Keratinocyte (primary cell): ENCODE measurements at regions not wholly inside any gene's neighbourhood (a gene's known extent, or its start where the extent isn't known, plus 50 kb on each side); places are given as distances from the start of the nearest gene placed in this dataset.

Source experiments
- DNase-seq: peaks from one replicate; pipeline ENCODE4 v3.0.0-alpha.2; 2011; ENCODE audit warnings: low read depth, missing footprints, low spot score
- FAIRE-seq: peaks from 2 replicates; lab custom pipeline; 2011; peaks lifted over from hg19 to GRCh38; lab: Jason Lieb, UNC
- H2AFZ ChIP-seq: 2 replicates; pipeline ENCODE4 v1.6.0; 2012; ENCODE audit warnings: low read length, control low read depth, inconsistent platforms; ENCODE audit not compliant: control insufficient read depth
- H3K27ac ChIP-seq: 2 replicates; pipeline ENCODE4 v1.5.1; 2011; ENCODE audit warnings: low read length; ENCODE audit not compliant: control insufficient read depth, insufficient read depth
- H3K27me3 ChIP-seq: 3 replicates; pipeline ENCODE4 v1.6.0; 2011; ENCODE audit warnings: low read length; ENCODE audit not compliant: control insufficient read depth, insufficient read depth; ENCODE audit errors: extremely low read depth
- H3K36me3 ChIP-seq, 2 experiments: 2 replicates in 1 of 2; 3 replicates in 1 of 2; pipeline ENCODE4 v1.5.1; 2011; ENCODE audit warnings: low read length in 2 of 2, mild to moderate bottlenecking in 1 of 2; ENCODE audit not compliant: control insufficient read depth in 2 of 2, insufficient read depth in 2 of 2; ENCODE audit errors: extremely low read depth in 1 of 2
- H3K4me1 ChIP-seq: 3 replicates; pipeline ENCODE4 v1.5.1; 2011; ENCODE audit warnings: low read length; ENCODE audit not compliant: control insufficient read depth, insufficient read depth; ENCODE audit errors: extremely low read depth
- H3K4me2 ChIP-seq: 3 replicates; pipeline ENCODE4 v1.6.0; 2011; ENCODE audit warnings: low read depth, low read length; ENCODE audit not compliant: control insufficient read depth, insufficient read depth; ENCODE audit errors: extremely low read depth
- H3K4me3 ChIP-seq, 3 experiments: fragments of 200-600 bp in 1 of 3; sonication (generic) in 1 of 3; 2 replicates in 2 of 3; 3 replicates in 1 of 3; pipeline ENCODE4 v1.5.1; 2011 to 2016; ENCODE audit warnings: low read length in 3 of 3, mild to moderate bottlenecking in 3 of 3, control low read depth in 2 of 3, inconsistent platforms in 1 of 3, low read depth in 1 of 3, mixed read lengths in 1 of 3, mixed run types in 1 of 3, moderate library complexity in 1 of 3; ENCODE audit not compliant: control insufficient read depth in 2 of 3, insufficient read depth in 2 of 3; ENCODE audit errors: extremely low read depth in 1 of 3
- H3K79me2 ChIP-seq: 2 replicates; pipeline ENCODE4 v1.6.0; 2012; ENCODE audit warnings: low read length; ENCODE audit not compliant: control insufficient read depth, insufficient read depth
- H3K9ac ChIP-seq: 3 replicates; pipeline ENCODE4 v1.6.0; 2011; ENCODE audit warnings: low read length; ENCODE audit not compliant: control insufficient read depth, insufficient read depth; ENCODE audit errors: extremely low read depth
- H3K9me1 ChIP-seq: 3 replicates; pipeline ENCODE4 v1.6.0; 2011; ENCODE audit warnings: low read length; ENCODE audit not compliant: control insufficient read depth, insufficient read depth; ENCODE audit errors: extremely low read depth
- H3K9me3 ChIP-seq: 2 replicates; pipeline ENCODE4 v1.5.1; 2012; ENCODE audit warnings: low read depth, low read length; ENCODE audit not compliant: control insufficient read depth
- H4K20me1 ChIP-seq: 3 replicates; pipeline ENCODE4 v1.6.0; 2011; ENCODE audit warnings: low read length; ENCODE audit not compliant: control insufficient read depth, insufficient read depth; ENCODE audit errors: extremely low read depth
- EZH2 ChIP-seq: IDR thresholded peaks from one replicate; pipeline ENCODE4 v1.6.1; 2012; ENCODE audit warnings: inconsistent platforms, mild to moderate bottlenecking, low read length, moderate library complexity
- dilution Hi-C: fragments of 300-500 bp; cut with MboI; formaldehyde crosslinking; loops from one replicate; pipeline ENCODE4 v1.7.0; 2020; ENCODE audit warnings: low sequenced_read_pairs; ENCODE audit not compliant: extremely low pct_ligation_motif_present
- TF ChIP-seq, protein P1 (sequence below), 3 experiments: IDR thresholded peaks in 1 of 3; conservative IDR thresholded peaks in 1 of 3; optimal IDR thresholded peaks in 1 of 3; 2 replicates in 2 of 3; 3 replicates in 1 of 3; pipeline versions ENCODE3 to v1.5.1; 2011; ENCODE audit warnings: low read length in 3 of 3, mild to moderate bottlenecking in 3 of 3, moderate library complexity in 2 of 3, control low read depth in 1 of 3, inconsistent platforms in 1 of 3; ENCODE audit not compliant: insufficient read depth in 2 of 3; ENCODE audit errors: extremely low read depth in 1 of 3

DNA sequence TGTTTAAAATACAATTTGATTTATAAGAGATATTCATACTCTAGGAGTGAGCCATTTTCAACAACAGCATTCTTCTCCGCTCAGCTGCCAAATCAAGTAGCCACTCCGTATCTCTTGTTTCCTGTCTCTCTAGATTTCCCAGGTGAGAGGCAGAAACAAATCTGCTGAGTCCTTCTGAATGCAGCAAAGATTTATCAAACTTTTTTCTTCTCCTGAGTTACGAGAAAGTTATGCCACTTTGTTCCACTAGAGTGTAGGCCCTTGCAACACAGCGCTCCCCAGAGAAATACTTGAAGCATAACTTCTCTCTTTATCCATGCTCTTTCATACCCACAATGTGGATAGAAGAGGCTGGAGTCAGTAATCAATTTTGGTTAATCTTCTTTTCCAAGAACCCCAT lies 1960.8 kb downstream of the OLFM4 start:
- no peak overlapping the region for H3K4me3 ChIP-seq
- H3K9ac ChIP-seq = no peak overlapping the region
- no peaks in the 10 kb centered on the region for H3K4me1 ChIP-seq
- no peak for FAIRE-seq
- H3K36me3 ChIP-seq = no peaks in the 10 kb centered on the region
- TF ChIP-seq, protein P1, sequence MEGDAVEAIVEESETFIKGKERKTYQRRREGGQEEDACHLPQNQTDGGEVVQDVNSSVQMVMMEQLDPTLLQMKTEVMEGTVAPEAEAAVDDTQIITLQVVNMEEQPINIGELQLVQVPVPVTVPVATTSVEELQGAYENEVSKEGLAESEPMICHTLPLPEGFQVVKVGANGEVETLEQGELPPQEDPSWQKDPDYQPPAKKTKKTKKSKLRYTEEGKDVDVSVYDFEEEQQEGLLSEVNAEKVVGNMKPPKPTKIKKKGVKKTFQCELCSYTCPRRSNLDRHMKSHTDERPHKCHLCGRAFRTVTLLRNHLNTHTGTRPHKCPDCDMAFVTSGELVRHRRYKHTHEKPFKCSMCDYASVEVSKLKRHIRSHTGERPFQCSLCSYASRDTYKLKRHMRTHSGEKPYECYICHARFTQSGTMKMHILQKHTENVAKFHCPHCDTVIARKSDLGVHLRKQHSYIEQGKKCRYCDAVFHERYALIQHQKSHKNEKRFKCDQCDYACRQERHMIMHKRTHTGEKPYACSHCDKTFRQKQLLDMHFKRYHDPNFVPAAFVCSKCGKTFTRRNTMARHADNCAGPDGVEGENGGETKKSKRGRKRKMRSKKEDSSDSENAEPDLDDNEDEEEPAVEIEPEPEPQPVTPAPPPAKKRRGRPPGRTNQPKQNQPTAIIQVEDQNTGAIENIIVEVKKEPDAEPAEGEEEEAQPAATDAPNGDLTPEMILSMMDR (optimal IDR thresholded peaks at IDR 0.05 in 1 of 3, IDR thresholded peaks at IDR 0.05 in 1 of 3, conservative IDR thresholded peaks at IDR 0.05 in 1 of 3; ENCODE audit: extremely low read depth in 1 of 3, insufficient read depth in 2 of 3, low read length in 3 of 3) = no peak
- no peak for TF ChIP-seq EZH2
- H4K20me1 ChIP-seq = no peaks in the 10 kb centered on the region
- H3K4me2 ChIP-seq = no peak overlapping the region
- H3K27me3 ChIP-seq = no peaks in the 10 kb centered on the region
- no peaks in the 10 kb centered on the region for H3K9me3 ChIP-seq
- no peaks in the 10 kb centered on the region for H3K79me2 ChIP-seq
- dilution Hi-C loops = no loop called here
- no peak for DNase-seq
- H3K27ac ChIP-seq = no peak overlapping the region
- H2AFZ ChIP-seq = no peak overlapping the region
- H3K9me1 ChIP-seq = no peaks in the 10 kb centered on the region

DNA sequence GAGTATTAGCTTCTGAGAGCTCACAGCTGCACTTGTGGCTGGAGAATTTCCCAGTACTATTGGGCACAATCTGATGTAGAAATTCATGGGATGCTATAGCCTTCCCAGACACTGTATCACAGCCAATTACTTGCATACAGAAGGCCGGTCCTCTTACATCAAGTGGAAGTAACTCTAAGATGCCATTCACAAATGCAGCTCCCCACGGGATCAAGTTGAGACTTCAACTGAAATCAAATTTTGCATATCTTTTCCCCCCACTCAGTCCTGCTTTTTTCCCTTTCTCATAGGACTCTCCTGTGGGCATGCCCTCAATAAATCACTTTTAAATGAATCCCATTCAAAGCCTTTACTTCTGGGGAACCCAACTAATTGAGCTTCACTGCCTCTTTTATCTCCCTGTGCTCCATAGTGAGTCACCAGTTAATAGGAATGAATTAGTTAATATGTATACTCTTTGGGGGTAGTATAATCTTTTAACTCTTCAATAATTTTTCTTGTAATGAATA lies 1970.8 kb downstream of the OLFM4 start:
- no peak for DNase-seq
- Histone ChIP-seq H3K27me3 (no peaks in the 10 kb centered on the region), H3K4me3 (no peak overlapping the region), H3K27ac (no peak overlapping the region), H3K9me3 (no peaks in the 10 kb centered on the region), H3K9ac (no peak overlapping the region), H2AFZ (no peak overlapping the region), H3K9me1 (no peaks in the 10 kb centered on the region), H3K36me3 (no peaks in the 10 kb centered on the region), H3K79me2 (no peaks in the 10 kb centered on the region), H3K4me1 (no peaks in the 10 kb centered on the region), H4K20me1 (no peaks in the 10 kb centered on the region), H3K4me2 (no peak overlapping the region)
- no peak for FAIRE-seq
- dilution Hi-C loops = no loop called here
- TF ChIP-seq, protein P1 (optimal IDR thresholded peaks at IDR 0.05 in 1 of 3, IDR thresholded peaks at IDR 0.05 in 1 of 3, conservative IDR thresholded peaks at IDR 0.05 in 1 of 3; ENCODE audit: extremely low read depth in 1 of 3, insufficient read depth in 2 of 3, low read length in 3 of 3) = no peak
